ENCODE measurements at regions not wholly inside any gene's neighbourhood (a gene's known extent, or its start where the extent isn't known, plus 50 kb on each side); places are given as distances from the start of the nearest gene placed in this dataset.

DNA sequence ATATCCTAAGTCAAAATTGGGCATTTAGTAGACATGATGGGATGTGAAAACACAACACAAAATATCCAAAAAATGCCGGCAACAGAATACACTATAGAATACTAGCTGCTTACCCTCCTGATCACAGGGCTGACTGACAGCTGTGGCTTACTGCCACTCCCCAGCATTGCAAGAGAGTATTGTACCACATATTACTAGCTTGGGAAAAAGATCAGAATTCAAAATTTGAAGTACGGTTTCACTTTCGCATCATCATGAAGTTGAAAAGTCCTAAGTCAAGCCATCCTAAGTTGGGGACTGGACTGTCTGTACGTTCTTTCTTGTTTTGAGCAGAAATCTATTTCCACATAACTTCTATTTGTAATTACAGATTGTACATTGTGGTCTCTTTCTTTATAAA, 851.4 kb downstream of the MAT2B start:
- intact Hi-C loops (cut with micrococcal nuclease), result no loop called here
- no peak overlapping the region for H3K4me3 ChIP-seq (replicated peaks in 1 of 3; ENCODE audit: insufficient read depth in 1 of 3, low read depth in 1 of 3, low read length in 3 of 3)

More for the DNA sequence above, 851.4 kb downstream of the MAT2B start:
- Histone ChIP-seq H3K27ac (ENCODE audit: insufficient read depth, low read depth, low read length) (no peak overlapping the region), H4K20me1 (replicated peaks; ENCODE audit: control insufficient read depth, extremely low read depth, insufficient read depth, low read length) (no peaks in the 10 kb centered on the region), H3K27me3 (ENCODE audit: control insufficient read depth in 2 of 2, insufficient read depth in 2 of 2, low read length in 2 of 2) (no peaks in the 10 kb centered on the region), H3K9me1 (replicated peaks; ENCODE audit: control insufficient read depth, extremely low read depth, insufficient read depth, low read length) (no peaks in the 10 kb centered on the region), H3K9ac (replicated peaks; ENCODE audit: extremely low read depth, insufficient read depth, low read length) (no peak overlapping the region), H3K4me2 (ENCODE audit: insufficient read depth, low read length) (no peak overlapping the region), H3K79me2 (ENCODE audit: control insufficient read depth, insufficient read depth, low read length) (no peaks in the 10 kb centered on the region), H3K36me3 (ENCODE audit: control insufficient read depth in 2 of 2, extremely low read depth in 1 of 2, insufficient read depth in 2 of 2, low read length in 2 of 2) (no peaks in the 10 kb centered on the region), H3K9me3 (replicated peaks; ENCODE audit: control insufficient read depth, insufficient read depth, low read length) (no peaks in the 10 kb centered on the region), H2AFZ (ENCODE audit: low read depth, low read length) (no peak overlapping the region), H3K4me1 (ENCODE audit: control insufficient read depth, extremely low read depth, insufficient read depth, low read length) (no peaks in the 10 kb centered on the region)
- ChIA-PET POLR2A (no interaction called here), CTCF (no interaction called here)
- FAIRE-seq (no peak), DNase-seq (ENCODE audit: low read depth, low spot score) (no peak)
- dilution Hi-C loops (cut with MboI; ENCODE audit: extremely low pct_ligation_motif_present, low sequenced_read_pairs), result no loop called here
- TF ChIP-seq MYC (IDR thresholded peaks at IDR 0.05; ENCODE audit: low read depth, low read length) (no peak), POLR2A (IDR thresholded peaks at IDR 0.05; ENCODE audit: low read depth, low read length) (no peak), MAX (IDR thresholded peaks at IDR 0.05; ENCODE audit: insufficient read depth, insufficient read length) (no peak), POLR2AphosphoS5 (IDR thresholded peaks at IDR 0.05; ENCODE audit: insufficient read depth, low read depth, low read length) (no peak), CTCF (IDR thresholded peaks at IDR 0.05; ENCODE audit: extremely low read depth in 1 of 2, insufficient read depth in 1 of 2, low read depth in 1 of 2, low read length in 2 of 2) (no peak), JUN (IDR thresholded peaks at IDR 0.05; ENCODE audit: borderline replicate concordance, insufficient read depth, insufficient read length, low read depth) (no peak), GATA2 (IDR thresholded peaks at IDR 0.05; ENCODE audit: insufficient read depth, insufficient read length, low read depth, low read length) (no peak), FOS (IDR thresholded peaks at IDR 0.05; ENCODE audit: borderline replicate concordance, insufficient read depth, low read length) (no peak), EZH2 (IDR thresholded peaks at IDR 0.05; ENCODE audit: borderline replicate concordance, low read depth, low read length, severe bottlenecking) (no peak)
- BruUV-seq (replicated peaks), result no TSS peak

Measured in endothelial cell of umbilical vein (primary cell).